Prostate gland (tissue), 2 donors: ENCODE measurements at regions not wholly inside any gene's neighbourhood (a gene's known extent, or its start where the extent isn't known, plus 50 kb on each side); places are given as distances from the start of the nearest gene placed in this dataset.

Experiments
- DNase-seq: peaks from one replicate; pipeline ENCODE4 v3.0.0-alpha.2; 2019; ENCODE audit warnings: low spot score
- H3K27ac ChIP-seq, 2 donors: fragments of 200-600 bp; sonication (generic); 2 replicates each; pipeline ENCODE4 v1.5.1; 2017 to 2019
- H3K27me3 ChIP-seq: fragments of 200-600 bp; sonication (generic); replicated peaks from 2 replicates; pipeline ENCODE4 v1.5.1; 2019; ENCODE audit not compliant: insufficient read depth
- H3K36me3 ChIP-seq, 2 donors: fragments of 200-600 bp; sonication (generic); 1 replicate in 1 of 2; 2 replicates in 1 of 2; pipeline versions ENCODE4 v1.5.1 to v1.8.1; 2017 to 2019
- H3K4me1 ChIP-seq: fragments of 200-600 bp; sonication (generic); replicated peaks from 2 replicates; pipeline ENCODE4 v1.5.1; 2019
- H3K4me3 ChIP-seq, 2 donors: fragments of 200-600 bp; sonication (generic); 2 replicates each; pipeline ENCODE4 v1.5.1; 2017 to 2019
- H3K9me3 ChIP-seq: fragments of 200-600 bp; sonication (generic); 2 replicates; pipeline ENCODE4 v1.5.1; 2017
- POLR2A ChIP-seq: fragments of 450-650 bp; IDR thresholded peaks from one replicate; pipeline ENCODE4 v1.6.1; 2016; ENCODE audit warnings: antibody characterized with exemption, mild to moderate bottlenecking
- POLR2AphosphoS5 ChIP-seq: sonication (generic); formaldehyde crosslinking; IDR thresholded peaks from one replicate; pipeline ENCODE4 v1.6.1; 2017; ENCODE audit warnings: antibody characterized with exemption
- WGBS: methylation state at CpG from one replicate; pipeline ENCODE4 v1.1.5; 2018; 5-methylcytosine and 5-hydroxymethylcytosine counted together
- intact Hi-C: fragments of 100-400 bp; cut with DNase I; formaldehyde crosslinking; loops from one replicate; pipeline ENCODE4 v1.14.2; 2022
- TF ChIP-seq, protein P1 (sequence below), 4 experiments: fragments of 200-600 bp in 2 of 4; fragments of 450-650 bp in 2 of 4; sonication (generic) in 2 of 4; IDR thresholded peaks; 1 replicate in 3 of 4; 2 replicates in 1 of 4; pipeline ENCODE4 v1.5.1; 2016 to 2019; ENCODE audit warnings: antibody characterized with exemption in 4 of 4, mild to moderate bottlenecking in 2 of 4, moderate library complexity in 2 of 4

- TF ChIP-seq POLR2A (no peak), POLR2AphosphoS5 (no peak)
- TF ChIP-seq, protein P1, sequence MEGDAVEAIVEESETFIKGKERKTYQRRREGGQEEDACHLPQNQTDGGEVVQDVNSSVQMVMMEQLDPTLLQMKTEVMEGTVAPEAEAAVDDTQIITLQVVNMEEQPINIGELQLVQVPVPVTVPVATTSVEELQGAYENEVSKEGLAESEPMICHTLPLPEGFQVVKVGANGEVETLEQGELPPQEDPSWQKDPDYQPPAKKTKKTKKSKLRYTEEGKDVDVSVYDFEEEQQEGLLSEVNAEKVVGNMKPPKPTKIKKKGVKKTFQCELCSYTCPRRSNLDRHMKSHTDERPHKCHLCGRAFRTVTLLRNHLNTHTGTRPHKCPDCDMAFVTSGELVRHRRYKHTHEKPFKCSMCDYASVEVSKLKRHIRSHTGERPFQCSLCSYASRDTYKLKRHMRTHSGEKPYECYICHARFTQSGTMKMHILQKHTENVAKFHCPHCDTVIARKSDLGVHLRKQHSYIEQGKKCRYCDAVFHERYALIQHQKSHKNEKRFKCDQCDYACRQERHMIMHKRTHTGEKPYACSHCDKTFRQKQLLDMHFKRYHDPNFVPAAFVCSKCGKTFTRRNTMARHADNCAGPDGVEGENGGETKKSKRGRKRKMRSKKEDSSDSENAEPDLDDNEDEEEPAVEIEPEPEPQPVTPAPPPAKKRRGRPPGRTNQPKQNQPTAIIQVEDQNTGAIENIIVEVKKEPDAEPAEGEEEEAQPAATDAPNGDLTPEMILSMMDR (IDR thresholded peaks at IDR 0.05) = no peak
- H3K36me3 ChIP-seq = no peaks in the 10 kb centered on the region
- intact Hi-C loops = no loop called here
- no peak overlapping the region for H3K27ac ChIP-seq
- no peaks in the 10 kb centered on the region for H3K27me3 ChIP-seq
- H3K4me3 ChIP-seq = no peak overlapping the region
- no peaks in the 10 kb centered on the region for H3K9me3 ChIP-seq
- H3K4me1 ChIP-seq = no peaks in the 10 kb centered on the region
- WGBS = 83% methylated on average over 3 of the region's 3 CpGs
- no peak for DNase-seq
Observed at GRCh38 chr10:120180160-120180559, 276.9 kb upstream of the PLPP4 start.

DNA sequence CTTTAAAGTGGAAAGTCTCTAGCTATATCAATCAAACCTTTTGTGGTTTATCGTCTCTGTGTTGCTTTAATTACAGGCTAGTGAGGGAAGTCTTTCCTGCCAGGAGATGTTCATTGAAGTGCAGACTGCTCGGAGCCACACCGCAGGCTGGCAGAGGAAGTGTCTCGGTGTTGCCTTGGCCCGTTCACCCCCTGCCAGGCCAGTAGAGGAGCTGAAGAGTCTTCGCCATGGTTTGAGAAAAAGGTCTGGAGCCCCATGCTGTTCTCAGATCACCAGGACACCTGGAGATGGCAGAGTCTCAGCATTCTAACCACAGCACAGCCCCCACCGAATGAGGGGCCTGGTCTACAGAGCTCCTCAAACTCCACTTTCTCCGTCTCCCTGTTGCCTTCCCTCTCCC lies 275.9 kb upstream of the PLPP4 start:
- Histone ChIP-seq H3K4me3 (no peak overlapping the region), H3K27ac (no peak overlapping the region), H3K36me3 (no peaks in the 10 kb centered on the region), H3K27me3 (no peaks in the 10 kb centered on the region), H3K9me3 (no peaks in the 10 kb centered on the region), H3K4me1 (no peaks in the 10 kb centered on the region)
- DNase-seq = no peak
- TF ChIP-seq POLR2AphosphoS5 (no peak), POLR2A (no peak)
- TF ChIP-seq, protein P1 (IDR thresholded peaks at IDR 0.05) = no peak
- intact Hi-C loops = no loop called here
- WGBS = 57% methylated on average over 8 of the region's 8 CpGs

GRCh38 chr10:120182431-120182830 lies 274.6 kb upstream of the PLPP4 start:
- 44% methylated on average over 1 of the region's 1 CpG for WGBS
- Histone ChIP-seq H3K36me3 (no peaks in the 10 kb centered on the region), H3K4me1 (no peaks in the 10 kb centered on the region), H3K4me3 (no peak overlapping the region), H3K27me3 (no peaks in the 10 kb centered on the region), H3K9me3 (no peaks in the 10 kb centered on the region), H3K27ac (no peak overlapping the region)
- intact Hi-C loops = no loop called here
- TF ChIP-seq, protein P1 (IDR thresholded peaks at IDR 0.05) = no peak
- TF ChIP-seq POLR2A = no peak
- no peak for TF ChIP-seq POLR2AphosphoS5
- DNase-seq = no peak

- no peak for DNase-seq
- H3K27ac ChIP-seq = no peak overlapping the region
- TF ChIP-seq POLR2A = no peak
- TF ChIP-seq, protein P1 (IDR thresholded peaks at IDR 0.05) = no peak
- no peak for TF ChIP-seq POLR2AphosphoS5
- no peaks in the 10 kb centered on the region for H3K36me3 ChIP-seq
- H3K9me3 ChIP-seq = no peaks in the 10 kb centered on the region
- WGBS = 89% methylated on average over 3 of the region's 3 CpGs
- no peaks in the 10 kb centered on the region for H3K27me3 ChIP-seq
- intact Hi-C loops = no loop called here
- no peaks in the 10 kb centered on the region for H3K4me1 ChIP-seq
- H3K4me3 ChIP-seq = no peak overlapping the region
Observed at GRCh38 chr10:120183546-120183945, 273.5 kb upstream of the PLPP4 start.

- intact Hi-C loops = no loop called here
- 60% methylated on average over 7 of the region's 7 CpGs for whole genome bisulfite sequencing
- Histone ChIP-seq H3K4me1 (no peaks in the 10 kb centered on the region), H3K36me3 (no peaks in the 10 kb centered on the region), H3K27ac (no peak overlapping the region), H3K4me3 (no peak overlapping the region), H3K27me3 (no peaks in the 10 kb centered on the region), H3K9me3 (no peaks in the 10 kb centered on the region)
- TF ChIP-seq, protein P1 (IDR thresholded peaks at IDR 0.05) = no peak
- TF ChIP-seq POLR2A (no peak), POLR2AphosphoS5 (no peak)
- DNase-seq = no peak
Observed at GRCh38 chr10:120184547-120185337, 272.3 kb upstream of the PLPP4 start.
